ENCODE measurements at regions not wholly inside any gene's neighbourhood (a gene's known extent, or its start where the extent isn't known, plus 50 kb on each side); places are given as distances from the start of the nearest gene placed in this dataset.
A peak's percentile ranks its signal among the peaks of the same experiment; 100 is the strongest.

GRCh38 chr10:78981257-78981969 lies 87.4 kb upstream of the ZMIZ1 start:
- Histone ChIP-seq H3K27me3 (no peaks in the 10 kb centered on the region), H3K9me3 (no peaks in the 10 kb centered on the region), H3K27ac (no peak overlapping the region), H3K36me3 (no peaks in the 10 kb centered on the region), H3K4me1 (peaks cover 3 to 17% (median 6%) of the 10 kb centered on the region in 4 donors), H3K4me3 (no peak overlapping the region)
- no peak for TF ChIP-seq CTCF (IDR thresholded peaks at IDR 0.05)
- TF ChIP-seq POLR2A (IDR thresholded peaks at IDR 0.05): no peak
- no peak for TF ChIP-seq EP300 (IDR thresholded peaks at IDR 0.05)
- TF ChIP-seq POLR2AphosphoS5 (IDR thresholded peaks at IDR 0.05): no peak
- no peak for ATAC-seq (ENCODE audit: low FRiP score in 2 of 2)
- 67 to 74% methylated on average over 4 to 6 of the region's 6 CpGs for WGBS, 2 donors
- no peak for DNase-seq

GRCh38 chr10:78981970-78982281 lies 86.8 kb upstream of the ZMIZ1 start:
- Histone ChIP-seq H3K36me3 (no peaks in the 10 kb centered on the region), H3K4me3 (no peak overlapping the region), H3K27me3 (no peaks in the 10 kb centered on the region), H3K4me1 (peaks cover 3 to 21% (median 6%) of the 10 kb centered on the region in 4 donors), H3K27ac (no peak overlapping the region), H3K9me3 (no peaks in the 10 kb centered on the region)
- WGBS, 2 donors: 80 to 87% methylated on average over 4 of the region's 4 CpGs
- TF ChIP-seq POLR2AphosphoS5 (IDR thresholded peaks at IDR 0.05): no peak
- TF ChIP-seq POLR2A (IDR thresholded peaks at IDR 0.05): no peak
- TF ChIP-seq EP300 (IDR thresholded peaks at IDR 0.05): no peak
- ATAC-seq (ENCODE audit: low FRiP score in 2 of 2) (no peak), DNase-seq (peak in 1 of 2 donors; percentile 61)

DNA sequence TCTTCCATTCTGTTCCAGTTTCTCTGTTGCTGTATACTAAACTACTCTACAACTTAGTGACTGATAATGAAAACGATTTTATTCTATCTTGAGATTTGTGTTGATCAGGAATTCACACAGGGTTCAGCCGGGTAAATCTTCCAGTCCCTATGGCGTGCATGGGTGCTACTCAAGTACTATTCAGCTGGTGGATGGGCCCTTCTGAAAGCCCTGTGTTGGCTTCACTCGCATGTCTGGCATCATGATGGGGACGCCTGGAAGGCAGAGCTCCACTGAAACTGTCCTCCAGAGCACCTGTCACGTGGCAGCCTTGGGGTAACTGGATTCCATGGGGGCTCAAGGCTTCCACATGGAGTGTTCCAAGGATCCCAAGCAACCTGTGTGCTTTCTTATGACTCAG lies 86.0 kb upstream of the ZMIZ1 start:
- Histone ChIP-seq H3K9me3 (no peaks in the 10 kb centered on the region), H3K4me1 (peaks cover under 1 to 13% (median 3%) of the 10 kb centered on the region in 4 donors), H3K27ac (no peak overlapping the region), H3K27me3 (no peaks in the 10 kb centered on the region), H3K4me3 (no peak overlapping the region), H3K36me3 (no peaks in the 10 kb centered on the region)
- DNase-seq (no peak), ATAC-seq (ENCODE audit: low FRiP score in 2 of 2) (no peak)
- TF ChIP-seq EP300 (IDR thresholded peaks at IDR 0.05) (no peak), POLR2A (IDR thresholded peaks at IDR 0.05) (no peak), POLR2AphosphoS5 (IDR thresholded peaks at IDR 0.05) (no peak), CTCF (IDR thresholded peaks at IDR 0.05) (no peak)
- 87 to 93% methylated on average over 6 of the region's 6 CpGs for WGBS, 2 donors

DNA sequence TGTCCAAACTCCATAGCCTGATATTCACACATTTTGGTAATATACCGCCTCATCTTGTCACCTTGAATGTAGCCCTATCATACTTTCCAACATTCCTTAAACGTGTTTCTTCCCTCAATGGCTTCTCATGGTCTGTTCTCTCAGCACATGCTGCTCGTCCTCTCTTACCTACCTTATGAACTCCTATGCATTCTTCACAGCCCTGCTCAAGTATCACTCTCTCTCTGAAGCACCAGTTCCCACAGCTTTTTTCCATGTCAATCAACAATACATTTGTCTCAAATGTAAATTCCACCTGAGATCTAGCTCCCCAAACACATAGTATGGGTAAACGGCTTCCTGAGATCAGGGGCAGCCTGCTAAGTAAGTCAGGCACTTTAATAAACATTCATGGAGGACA lies 85.2 kb upstream of the ZMIZ1 start:
- no peak for TF ChIP-seq POLR2AphosphoS5 (IDR thresholded peaks at IDR 0.05)
- no peak for TF ChIP-seq CTCF (IDR thresholded peaks at IDR 0.05)
- TF ChIP-seq POLR2A (IDR thresholded peaks at IDR 0.05): no peak
- no peak for TF ChIP-seq EP300 (IDR thresholded peaks at IDR 0.05)
- DNase-seq (no peak), ATAC-seq (ENCODE audit: low FRiP score in 2 of 2) (no peak)
- Histone ChIP-seq H3K27me3 (no peaks in the 10 kb centered on the region), H3K9me3 (no peaks in the 10 kb centered on the region), H3K4me3 (no peak overlapping the region), H3K36me3 (no peaks in the 10 kb centered on the region), H3K4me1 (peaks cover 0 to 8% (median 1%) of the 10 kb centered on the region in 4 donors), H3K27ac (no peak overlapping the region)
- 85 to 91% methylated on average over 4 of the region's 4 CpGs for WGBS, 2 donors

DNA sequence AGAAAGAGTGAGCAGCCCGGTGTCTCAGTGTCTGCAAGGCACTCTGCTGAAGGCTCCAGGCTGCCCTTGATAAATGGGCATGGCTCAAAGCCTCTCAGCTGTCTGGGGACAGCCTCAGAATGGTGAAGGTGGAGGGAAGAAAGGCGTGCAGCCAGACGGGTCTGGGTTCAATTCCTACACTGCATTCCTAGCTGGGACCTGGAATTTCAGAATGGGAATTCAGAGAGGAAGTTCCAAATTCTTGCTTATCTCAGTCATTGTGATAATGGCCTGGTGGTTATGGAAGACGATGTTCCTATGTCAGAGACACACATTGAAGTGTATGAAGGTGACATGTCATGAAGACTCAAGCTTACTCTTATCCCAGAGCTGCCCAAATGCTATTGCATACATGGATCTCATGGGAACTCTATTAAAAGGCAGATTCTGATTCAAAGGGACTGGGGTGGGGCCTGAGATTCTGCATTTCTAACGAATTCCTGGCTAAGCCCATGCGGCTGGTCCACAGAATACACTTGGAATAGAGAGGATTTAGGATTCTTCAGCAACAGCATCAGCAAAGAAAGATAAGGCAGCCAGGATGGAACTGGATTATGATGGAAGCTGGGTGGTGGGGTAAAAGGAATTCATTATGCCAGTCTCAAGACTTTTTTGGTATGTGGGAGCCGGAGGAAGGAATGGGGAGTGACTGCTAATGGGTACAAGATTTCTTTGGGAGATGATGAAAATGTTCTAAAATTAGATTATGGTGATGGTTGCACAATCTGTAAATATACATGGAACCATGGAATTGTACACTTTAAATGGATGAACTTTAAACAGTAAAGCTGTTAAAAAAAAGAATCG lies 82.6 kb upstream of the ZMIZ1 start:
- ATAC-seq (ENCODE audit: low FRiP score in 2 of 2) (no peak), DNase-seq (no peak)
- 83 to 85% methylated on average over 7 to 8 of the region's 8 CpGs for WGBS, 2 donors
- Histone ChIP-seq H3K27me3 (no peaks in the 10 kb centered on the region), H3K4me3 (no peak overlapping the region), H3K36me3 (no peaks in the 10 kb centered on the region), H3K27ac (no peak overlapping the region), H3K4me1 (peaks cover 0 to 8% (median 1%) of the 10 kb centered on the region in 4 donors), H3K9me3 (no peaks in the 10 kb centered on the region)
- TF ChIP-seq CTCF (IDR thresholded peaks at IDR 0.05) (no peak), EP300 (IDR thresholded peaks at IDR 0.05) (no peak), POLR2AphosphoS5 (IDR thresholded peaks at IDR 0.05) (no peak), POLR2A (IDR thresholded peaks at IDR 0.05) (no peak)
